ENCODE measurements at regions not wholly inside any gene's neighbourhood (a gene's known extent, or its start where the extent isn't known, plus 50 kb on each side); places are given as distances from the start of the nearest gene placed in this dataset.

DNA sequence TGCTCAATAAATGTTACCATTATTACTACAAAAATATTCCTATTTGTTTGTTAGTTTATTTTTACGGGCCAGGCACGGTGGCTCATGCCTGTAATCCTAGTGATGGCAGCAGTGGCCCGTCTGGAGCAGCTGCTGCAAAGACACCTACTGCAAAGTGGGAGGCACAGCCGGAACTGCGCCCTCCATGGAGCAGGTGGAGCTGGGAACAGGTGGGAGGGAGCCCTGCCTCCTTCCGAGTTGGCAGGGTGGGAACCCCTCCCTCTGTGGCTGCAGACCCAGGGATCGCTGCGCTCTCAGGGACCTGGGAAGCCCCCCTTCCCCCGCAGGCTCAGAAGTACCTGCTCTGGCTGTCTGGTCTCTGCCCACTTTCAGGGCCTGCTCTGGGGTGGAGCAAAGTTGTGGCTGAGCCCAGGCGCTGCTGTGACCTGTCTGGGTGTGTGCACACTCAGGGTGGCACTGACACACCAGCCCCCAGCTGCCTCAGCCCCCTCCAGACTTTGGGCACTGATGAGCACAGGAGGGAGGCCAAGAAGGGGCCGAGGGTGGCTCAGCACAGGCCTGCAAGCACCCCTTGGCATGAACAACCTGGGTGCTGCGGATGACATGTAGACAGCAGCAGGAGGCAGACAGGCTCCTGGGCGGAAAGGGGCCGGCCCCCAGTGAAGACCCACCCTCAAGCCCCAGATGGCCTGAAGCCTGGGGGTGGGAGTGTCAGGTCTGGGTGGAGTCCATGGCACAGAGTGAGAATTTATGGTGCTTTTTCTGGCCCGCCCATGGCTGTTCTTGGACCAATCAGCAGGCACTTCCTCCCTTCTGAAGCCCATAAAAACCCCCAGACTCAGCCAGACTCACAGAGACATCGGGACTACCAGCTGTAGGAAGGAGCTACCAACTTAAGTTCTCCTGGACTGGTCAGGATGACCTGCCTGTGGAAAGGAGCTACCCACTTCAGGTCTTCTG, 103.7 kb upstream of the CLMP start:
- TF ChIP-seq, protein P1, sequence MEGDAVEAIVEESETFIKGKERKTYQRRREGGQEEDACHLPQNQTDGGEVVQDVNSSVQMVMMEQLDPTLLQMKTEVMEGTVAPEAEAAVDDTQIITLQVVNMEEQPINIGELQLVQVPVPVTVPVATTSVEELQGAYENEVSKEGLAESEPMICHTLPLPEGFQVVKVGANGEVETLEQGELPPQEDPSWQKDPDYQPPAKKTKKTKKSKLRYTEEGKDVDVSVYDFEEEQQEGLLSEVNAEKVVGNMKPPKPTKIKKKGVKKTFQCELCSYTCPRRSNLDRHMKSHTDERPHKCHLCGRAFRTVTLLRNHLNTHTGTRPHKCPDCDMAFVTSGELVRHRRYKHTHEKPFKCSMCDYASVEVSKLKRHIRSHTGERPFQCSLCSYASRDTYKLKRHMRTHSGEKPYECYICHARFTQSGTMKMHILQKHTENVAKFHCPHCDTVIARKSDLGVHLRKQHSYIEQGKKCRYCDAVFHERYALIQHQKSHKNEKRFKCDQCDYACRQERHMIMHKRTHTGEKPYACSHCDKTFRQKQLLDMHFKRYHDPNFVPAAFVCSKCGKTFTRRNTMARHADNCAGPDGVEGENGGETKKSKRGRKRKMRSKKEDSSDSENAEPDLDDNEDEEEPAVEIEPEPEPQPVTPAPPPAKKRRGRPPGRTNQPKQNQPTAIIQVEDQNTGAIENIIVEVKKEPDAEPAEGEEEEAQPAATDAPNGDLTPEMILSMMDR (IDR thresholded peaks at IDR 0.05): no peak
- TF ChIP-seq POLR2A (IDR thresholded peaks at IDR 0.05; ENCODE audit: low read depth) (no peak), POLR2AphosphoS5 (IDR thresholded peaks at IDR 0.05) (no peak), EP300 (IDR thresholded peaks at IDR 0.05) (no peak)

Data from esophagus muscularis mucosa (tissue), 4 donors.